ENCODE measurements at regions not wholly inside any gene's neighbourhood (a gene's known extent, or its start where the extent isn't known, plus 50 kb on each side); places are given as distances from the start of the nearest gene placed in this dataset.

- TF ChIP-seq POLR2A (IDR thresholded peaks at IDR 0.05) = no peak
- no peak for TF ChIP-seq CTCF (IDR thresholded peaks at IDR 0.05)
Observed at GRCh38 chr2:136404925-136405324, 287.0 kb upstream of the CXCR4 start.

Measured in thyroid gland (tissue), 4 donors.